ENCODE measurements at regions not wholly inside any gene's neighbourhood (a gene's known extent, or its start where the extent isn't known, plus 50 kb on each side); places are given as distances from the start of the nearest gene placed in this dataset.

- FAIRE-seq: no peak
- Histone ChIP-seq H3K79me2 (ENCODE audit: insufficient read depth, low read length) (no peaks in the 10 kb centered on the region), H3K36me3 (ENCODE audit: insufficient read depth, low read length) (no peaks in the 10 kb centered on the region), H3K4me3 (ENCODE audit: insufficient read depth, low read depth, low read length) (no peak overlapping the region), H3K27ac (ENCODE audit: low read depth, low read length) (no peak overlapping the region), H3K9me3 (ENCODE audit: insufficient read depth, low read depth, low read length) (no peaks in the 10 kb centered on the region), H3K4me1 (ENCODE audit: insufficient read depth, low read length) (no peaks in the 10 kb centered on the region), H3K4me2 (ENCODE audit: low read length) (no peak overlapping the region), H3K27me3 (ENCODE audit: insufficient read depth, low read length) (no peaks in the 10 kb centered on the region), H3K9ac (ENCODE audit: low read length) (no peak overlapping the region), H2AFZ (ENCODE audit: low read depth, low read length) (no peak overlapping the region), H4K20me1 (ENCODE audit: insufficient read depth, low read length) (no peaks in the 10 kb centered on the region)
- H3K4me1 Mint-ChIP-seq (ENCODE audit: low read depth, unreplicated experiment): peaks cover 21% of the 10 kb centered on the region
- H3K27ac Mint-ChIP-seq (ENCODE audit: unreplicated experiment): peak overlapping the region; percentile 16
- no peaks in the 10 kb centered on the region for H3K27me3 Mint-ChIP-seq (ENCODE audit: low read depth, unreplicated experiment)
- TF ChIP-seq CTCF (IDR thresholded peaks at IDR 0.05; ENCODE audit: insufficient read depth, low read depth, low read length) (no peak), EZH2 (IDR thresholded peaks at IDR 0.05; ENCODE audit: insufficient read depth, low read length) (no peak)
- H3K9me3 Mint-ChIP-seq (ENCODE audit: unreplicated experiment): no peaks in the 10 kb centered on the region
- DNase-seq (ENCODE audit: low read depth): peak; percentile 46
- H3K4me3 Mint-ChIP-seq (ENCODE audit: unreplicated experiment): no peak overlapping the region
- no peaks in the 10 kb centered on the region for H3K36me3 Mint-ChIP-seq (ENCODE audit: low read depth, unreplicated experiment)
Observed at GRCh38 chr4:125704726-125705125, 390.0 kb downstream of the FAT4 start.

GRCh38 chr4:125705681-125706080 lies 390.9 kb downstream of the FAT4 start:
- Histone ChIP-seq H3K4me3 (ENCODE audit: insufficient read depth, low read depth, low read length) (no peak overlapping the region), H2AFZ (ENCODE audit: low read depth, low read length) (no peak overlapping the region), H3K9ac (ENCODE audit: low read length) (no peak overlapping the region), H3K27me3 (ENCODE audit: insufficient read depth, low read length) (no peaks in the 10 kb centered on the region), H3K36me3 (ENCODE audit: insufficient read depth, low read length) (no peaks in the 10 kb centered on the region), H3K9me3 (ENCODE audit: insufficient read depth, low read depth, low read length) (no peaks in the 10 kb centered on the region), H3K27ac (ENCODE audit: low read depth, low read length) (no peak overlapping the region), H3K4me1 (ENCODE audit: insufficient read depth, low read length) (no peaks in the 10 kb centered on the region), H3K4me2 (ENCODE audit: low read length) (no peak overlapping the region), H3K79me2 (ENCODE audit: insufficient read depth, low read length) (no peaks in the 10 kb centered on the region), H4K20me1 (ENCODE audit: insufficient read depth, low read length) (no peaks in the 10 kb centered on the region)
- Mint-ChIP-seq H3K27me3 (ENCODE audit: low read depth, unreplicated experiment) (no peaks in the 10 kb centered on the region), H3K9me3 (ENCODE audit: unreplicated experiment) (no peaks in the 10 kb centered on the region), H3K4me3 (ENCODE audit: unreplicated experiment) (no peak overlapping the region), H3K4me1 (ENCODE audit: low read depth, unreplicated experiment) (peaks cover 21% of the 10 kb centered on the region), H3K36me3 (ENCODE audit: low read depth, unreplicated experiment) (no peaks in the 10 kb centered on the region), H3K27ac (ENCODE audit: unreplicated experiment) (peak overlapping the region; percentile 2)
- DNase-seq (ENCODE audit: low read depth) (no peak), FAIRE-seq (peak; percentile 73)
- TF ChIP-seq CTCF (IDR thresholded peaks at IDR 0.05; ENCODE audit: insufficient read depth, low read depth, low read length) (no peak), EZH2 (IDR thresholded peaks at IDR 0.05; ENCODE audit: insufficient read depth, low read length) (no peak)

GRCh38 chr4:125707397-125707796 lies 392.6 kb downstream of the FAT4 start:
- Mint-ChIP-seq H3K27me3 (ENCODE audit: low read depth, unreplicated experiment) (no peaks in the 10 kb centered on the region), H3K9me3 (ENCODE audit: unreplicated experiment) (no peaks in the 10 kb centered on the region), H3K4me3 (ENCODE audit: unreplicated experiment) (no peak overlapping the region), H3K36me3 (ENCODE audit: low read depth, unreplicated experiment) (no peaks in the 10 kb centered on the region), H3K4me1 (ENCODE audit: low read depth, unreplicated experiment) (peaks cover 18% of the 10 kb centered on the region), H3K27ac (ENCODE audit: unreplicated experiment) (no peak overlapping the region)
- H2AFZ ChIP-seq (ENCODE audit: low read depth, low read length): no peak overlapping the region
- no peaks in the 10 kb centered on the region for H3K36me3 ChIP-seq (ENCODE audit: insufficient read depth, low read length)
- no peak overlapping the region for H3K27ac ChIP-seq (ENCODE audit: low read depth, low read length)
- no peaks in the 10 kb centered on the region for H3K4me1 ChIP-seq (ENCODE audit: insufficient read depth, low read length)
- DNase-seq (ENCODE audit: low read depth) (no peak), FAIRE-seq (no peak)
- no peak for TF ChIP-seq CTCF (IDR thresholded peaks at IDR 0.05; ENCODE audit: insufficient read depth, low read depth, low read length)
- no peak for TF ChIP-seq EZH2 (IDR thresholded peaks at IDR 0.05; ENCODE audit: insufficient read depth, low read length)
- no peak overlapping the region for H3K9ac ChIP-seq (ENCODE audit: low read length)
- H4K20me1 ChIP-seq (ENCODE audit: insufficient read depth, low read length): no peaks in the 10 kb centered on the region
- no peak overlapping the region for H3K4me3 ChIP-seq (ENCODE audit: insufficient read depth, low read depth, low read length)
- H3K9me3 ChIP-seq (ENCODE audit: insufficient read depth, low read depth, low read length): no peaks in the 10 kb centered on the region
- H3K79me2 ChIP-seq (ENCODE audit: insufficient read depth, low read length): no peaks in the 10 kb centered on the region
- H3K4me2 ChIP-seq (ENCODE audit: low read length): no peak overlapping the region
- no peaks in the 10 kb centered on the region for H3K27me3 ChIP-seq (ENCODE audit: insufficient read depth, low read length)
